Loucy (cell line): ENCODE measurements at regions not wholly inside any gene's neighbourhood (a gene's known extent, or its start where the extent isn't known, plus 50 kb on each side); places are given as distances from the start of the nearest gene placed in this dataset.

Experiments
- CTCF ChIP-seq: fragments of 200-600 bp; sonication (generic); conservative IDR thresholded peaks from 2 replicates; pipeline ENCODE4 v1.5.1; 2014; ENCODE audit warnings: mild to moderate bottlenecking, antibody characterized with exemption, low read length
- EZH2phosphoT487 ChIP-seq: fragments of 200-600 bp; IDR thresholded peaks from 2 replicates; pipeline ENCODE4 v1.6.1; 2018; ENCODE audit warnings: antibody characterized with exemption, mild to moderate bottlenecking, moderate library complexity, borderline replicate concordance

- TF ChIP-seq CTCF (no peak), EZH2phosphoT487 (no peak)
Measured at GRCh38 chr12:130101370-130101769, 60.9 kb upstream of the FZD10 start.
